Right lobe of liver (tissue), 6 donors: ENCODE measurements at regions not wholly inside any gene's neighbourhood (a gene's known extent, or its start where the extent isn't known, plus 50 kb on each side); places are given as distances from the start of the nearest gene placed in this dataset.

Source experiments
- ATAC-seq, 4 donors: fragments of 200-7000 bp; cut with Tn5 transposase; one replicate each; pipeline ENCODE4 v1.9.1; 2020; ENCODE audit warnings: mild to moderate bottlenecking in 4 of 4, moderate library complexity in 4 of 4
- DNase-seq, 3 donors: peaks; one replicate each; pipeline ENCODE4 v3.0.0-alpha.2; 2020
- H3K27ac ChIP-seq, 3 donors: fragments of 200-600 bp; one replicate each; pipeline ENCODE4 v1.8.0; 2022
- H3K27me3 ChIP-seq, 2 donors: fragments of 200-600 bp; one replicate each; pipeline ENCODE4 v1.8.0; 2022
- H3K36me3 ChIP-seq, 4 donors: fragments of 200-600 bp; sonication (generic) in 1 of 4; one replicate each; pipeline versions ENCODE4 v1.5.1 to v1.8.0; 2017 to 2022; ENCODE audit warnings: control low read depth in 1 of 4
- H3K4me1 ChIP-seq, 4 donors: fragments of 200-600 bp; sonication (generic) in 1 of 4; one replicate each; pipeline versions ENCODE4 v1.5.1 to v1.8.0; 2017 to 2022; ENCODE audit warnings: control low read depth in 1 of 4
- H3K4me3 ChIP-seq, 3 donors: fragments of 200-600 bp; one replicate each; pipeline ENCODE4 v1.8.0; 2022
- H3K9me3 ChIP-seq, 4 donors: fragments of 200-600 bp; sonication (generic) in 1 of 4; one replicate each; pipeline versions ENCODE4 v1.5.1 to v1.8.0; 2017 to 2022; ENCODE audit warnings: control low read depth in 1 of 4
- CTCF ChIP-seq, 4 donors: fragments of 200-600 bp in 3 of 4; fragments of 450-650 bp in 1 of 4; IDR thresholded peaks; one replicate each; pipeline versions ENCODE4 v1.5.1 to v1.8.0; 2016 to 2022; ENCODE audit warnings: antibody characterized with exemption in 4 of 4, mild to moderate bottlenecking in 2 of 4
- POLR2A ChIP-seq: fragments of 450-650 bp; IDR thresholded peaks from one replicate; pipeline ENCODE4 v1.6.1; 2017; ENCODE audit warnings: antibody characterized with exemption, mild to moderate bottlenecking
- WGBS: methylation state at CpG from one replicate; pipeline ENCODE4 v1.1.6; 2018; ENCODE audit warnings: low coverage, low lambda C conversion rate; ENCODE audit not compliant: insufficient coverage; ENCODE audit errors: missing lambda C conversion rate; 5-methylcytosine and 5-hydroxymethylcytosine counted together
- intact Hi-C, 2 donors: fragments of 100-400 bp; cut with DNase I; formaldehyde crosslinking; loops; one replicate each; pipeline versions ENCODE4 v1.11.2 to v1.14.1; 2022
- donor health status: DM: no; HTN: yes; CAD: no.
- donor health status: DM: no; HTN: no; CAD: no.
- donor health status: DM: no; HTN: no; CAD: no.
- donor health status: DM: no; HTN: yes; CAD: no.
- donor health status: DM: no; HTN: yes; CAD: no.

DNA sequence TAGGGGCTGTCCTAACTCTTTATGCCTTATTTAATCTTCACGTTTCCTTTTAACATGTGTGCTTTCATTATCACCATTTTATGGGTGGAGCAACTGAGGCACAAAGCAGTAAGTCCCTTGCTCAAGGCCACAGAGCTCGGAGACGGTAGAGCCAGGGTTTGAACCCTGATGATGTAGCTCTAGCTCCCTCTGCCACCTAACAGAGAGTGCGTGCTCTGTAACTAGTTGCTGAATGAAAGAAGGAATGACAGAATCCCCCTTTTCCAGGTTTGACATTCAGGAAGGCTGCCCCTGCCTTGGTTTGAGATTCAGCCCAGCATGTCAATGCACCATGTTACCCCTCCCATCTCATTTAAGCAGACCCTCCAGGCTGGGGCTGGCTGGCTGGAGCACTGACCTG, 193.3 kb upstream of the NAV2 start:
- no peak overlapping the region for H3K27ac ChIP-seq
- DNase-seq (no peak), ATAC-seq (no peak)
- intact Hi-C loops: loop anchor here in 1 of 2 donors (10.0 kb wide), 1 partner anchor 75 kb away; no protein-coding TSS in a partner anchor
- H3K4me3 ChIP-seq: no peak overlapping the region
- no peaks in the 10 kb centered on the region for H3K36me3 ChIP-seq
- peaks cover 0 to 12% (median 4%) of the 10 kb centered on the region in 4 donors for H3K4me1 ChIP-seq
- H3K9me3 ChIP-seq: no peaks in the 10 kb centered on the region
- TF ChIP-seq CTCF (IDR thresholded peaks at IDR 0.05): no peak
- TF ChIP-seq POLR2A: no peak
- 67% methylated on average over 4 of the region's 4 CpGs for WGBS
- H3K27me3 ChIP-seq: no peaks in the 10 kb centered on the region

DNA sequence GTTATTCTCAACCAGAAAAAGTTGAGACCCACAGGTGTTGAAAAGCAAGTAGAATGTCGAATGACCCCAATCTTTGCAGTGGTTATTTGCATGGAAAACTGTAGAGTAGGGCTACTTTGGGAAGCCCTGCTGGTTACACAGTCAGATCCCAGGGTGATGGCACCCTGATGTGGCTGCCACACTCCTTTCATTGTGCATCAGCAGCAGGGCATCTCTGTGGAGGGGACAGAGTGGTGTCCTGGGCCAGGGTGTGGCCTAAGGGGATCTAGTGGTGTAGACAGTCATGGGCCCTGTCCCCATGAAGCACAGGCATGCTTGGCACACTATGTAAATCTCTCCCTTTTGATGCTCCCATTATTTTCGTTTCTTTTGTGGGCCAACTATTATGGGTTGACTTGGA, 199.4 kb upstream of the NAV2 start:
- H3K4me1 ChIP-seq: peaks cover 0 to 42% (median 17%) of the 10 kb centered on the region in 4 donors
- no peak overlapping the region for H3K4me3 ChIP-seq
- no peaks in the 10 kb centered on the region for H3K9me3 ChIP-seq
- H3K27ac ChIP-seq: no peak overlapping the region
- no peaks in the 10 kb centered on the region for H3K27me3 ChIP-seq
- DNase-seq (no peak), ATAC-seq (no peak)
- H3K36me3 ChIP-seq: no peaks in the 10 kb centered on the region
- WGBS: 58% methylated on average over 2 of the region's 2 CpGs
- no peak for TF ChIP-seq POLR2A
- TF ChIP-seq CTCF (IDR thresholded peaks at IDR 0.05): no peak
- intact Hi-C loops: loop anchor here in 1 of 2 donors (10.0 kb wide), 1 partner anchor 68 kb away; no protein-coding TSS in a partner anchor

DNA sequence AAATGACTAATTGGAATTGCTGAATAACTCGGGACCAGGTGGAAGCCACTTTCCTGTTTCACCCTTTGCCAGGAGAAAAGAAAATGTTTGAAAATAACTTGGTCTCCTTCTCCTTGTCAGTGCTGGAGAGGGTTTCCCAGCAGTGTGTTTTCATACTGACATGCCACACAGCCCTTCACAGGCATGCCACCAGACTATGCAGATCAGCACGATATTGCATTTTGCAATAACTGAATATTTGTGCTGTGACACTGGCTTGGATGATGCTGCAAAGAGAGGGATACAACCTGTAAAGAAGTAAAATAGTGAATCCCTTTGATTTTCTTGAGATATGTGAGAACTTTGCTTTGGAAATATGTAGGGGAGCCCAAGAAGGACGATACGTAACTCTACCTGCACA, 200.0 kb upstream of the NAV2 start:
- H3K4me1 ChIP-seq: peaks cover 0 to 48% (median 20%) of the 10 kb centered on the region in 4 donors
- H3K27me3 ChIP-seq: no peaks in the 10 kb centered on the region
- H3K4me3 ChIP-seq: no peak overlapping the region
- no peaks in the 10 kb centered on the region for H3K9me3 ChIP-seq
- no peak for TF ChIP-seq CTCF (IDR thresholded peaks at IDR 0.05)
- TF ChIP-seq POLR2A: no peak
- peak overlapping the region; percentile 38 to 82 (median 79) for H3K27ac ChIP-seq
- WGBS: 43% methylated on average over 4 of the region's 4 CpGs
- no peak for DNase-seq
- peak in 1 of 4 donors; percentile 28 for ATAC-seq
- intact Hi-C loops: loop anchor here in 1 of 2 donors (10.0 kb wide), 1 partner anchor 68 kb away; no protein-coding TSS in a partner anchor
- no peaks in the 10 kb centered on the region for H3K36me3 ChIP-seq

DNA sequence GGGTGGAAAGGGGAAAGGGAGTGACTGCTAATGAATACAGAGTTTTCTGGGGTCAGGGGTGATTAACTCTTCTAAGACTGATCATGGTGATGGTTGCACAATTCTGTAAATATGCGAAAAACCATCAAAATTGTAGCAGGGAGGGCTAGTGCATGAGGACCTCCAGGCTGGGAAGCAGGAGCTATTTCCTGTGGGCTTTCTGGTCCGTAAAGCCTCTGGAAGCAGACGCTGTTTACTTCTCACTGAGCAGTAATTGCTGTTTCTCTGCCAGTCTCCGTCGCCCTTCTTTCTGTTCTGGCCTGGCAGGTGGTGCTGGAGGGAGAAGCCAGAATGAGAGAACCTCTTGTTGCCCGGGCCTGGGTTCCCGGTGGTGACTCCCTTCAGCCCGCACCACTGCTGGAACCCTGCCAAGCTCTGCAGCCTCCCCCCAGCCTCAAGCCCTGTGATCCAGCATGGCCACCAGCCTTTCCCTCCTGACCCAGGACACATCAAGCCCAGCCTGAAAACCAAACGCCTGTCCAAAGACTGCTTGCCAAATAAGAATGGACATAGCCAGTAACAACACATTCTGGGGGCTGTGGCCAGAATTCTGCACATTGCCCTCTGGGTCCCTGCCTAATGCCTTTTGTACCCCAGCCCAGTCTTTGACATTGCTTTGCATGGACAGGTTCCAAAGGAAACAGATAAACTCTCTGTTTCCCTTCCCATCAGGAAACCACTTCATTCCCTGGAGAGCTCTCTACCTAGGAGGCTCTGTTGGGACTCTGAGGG, 201.0 kb upstream of the NAV2 start:
- intact Hi-C loops: loop anchor here in 1 of 2 donors (10.0 kb wide), 1 partner anchor 67 kb away; no protein-coding TSS in a partner anchor
- Histone ChIP-seq H3K9me3 (no peaks in the 10 kb centered on the region), H3K27me3 (no peaks in the 10 kb centered on the region), H3K36me3 (no peaks in the 10 kb centered on the region), H3K27ac (peak overlapping the region; percentile 38 to 82 (median 79)), H3K4me3 (peak overlapping the region in 2 of 3 donors; percentile 17 to 35), H3K4me1 (peaks cover 0 to 57% (median 25%) of the 10 kb centered on the region in 4 donors)
- TF ChIP-seq CTCF (IDR thresholded peaks at IDR 0.05) (no peak), POLR2A (peak; percentile 45)
- DNase-seq (peak; percentile 86 to 96 (median 93)), ATAC-seq (peak; percentile 72 to 86 (median 80))
- WGBS: 7% methylated on average over 4 of the region's 9 CpGs
